ENCODE measurements at regions not wholly inside any gene's neighbourhood (a gene's known extent, or its start where the extent isn't known, plus 50 kb on each side); places are given as distances from the start of the nearest gene placed in this dataset.

GRCh38 chr3:20984594-20985205 lies 766.3 kb downstream of the ZNF385D start:
- TF ChIP-seq CTCF (IDR thresholded peaks at IDR 0.05) (no peak), EZH2 (IDR thresholded peaks at IDR 0.05) (no peak)
